AG04449 (cell line): ENCODE measurements at regions not wholly inside any gene's neighbourhood (a gene's known extent, or its start where the extent isn't known, plus 50 kb on each side); places are given as distances from the start of the nearest gene placed in this dataset.

Source experiments
- CTCF ChIA-PET: fragments of 350-600 bp; formaldehyde crosslinking; extraction: SDS; loops from one replicate; lab custom pipeline; 2021; ENCODE audit warnings: antibody characterized with exemption; lab: Yijun Ruan, JAX
- POLR2A ChIA-PET: fragments of 400-600, 350-600 bp; formaldehyde crosslinking; extraction: SDS; loops from one replicate; lab custom pipeline; 2020; ENCODE audit warnings: antibody characterized with exemption, inconsistent platforms; lab: Yijun Ruan, JAX
- DNase-seq: peaks from one replicate; pipeline ENCODE4 v3.0.0-alpha.2; 2010; ENCODE audit warnings: low read depth, low spot score
- H3K4me3 ChIP-seq: 2 replicates; pipeline ENCODE4 v1.5.1; 2011; ENCODE audit warnings: low read depth, mild to moderate bottlenecking, control low read depth, low read length
- TF ChIP-seq, protein P1 (sequence below): IDR thresholded peaks from one replicate; pipeline ENCODE4 v1.5.1; 2011; ENCODE audit warnings: mild to moderate bottlenecking, moderate library complexity, low read length, control low read depth, inconsistent platforms; ENCODE audit not compliant: insufficient read depth; ENCODE audit errors: missing control alignments

DNA sequence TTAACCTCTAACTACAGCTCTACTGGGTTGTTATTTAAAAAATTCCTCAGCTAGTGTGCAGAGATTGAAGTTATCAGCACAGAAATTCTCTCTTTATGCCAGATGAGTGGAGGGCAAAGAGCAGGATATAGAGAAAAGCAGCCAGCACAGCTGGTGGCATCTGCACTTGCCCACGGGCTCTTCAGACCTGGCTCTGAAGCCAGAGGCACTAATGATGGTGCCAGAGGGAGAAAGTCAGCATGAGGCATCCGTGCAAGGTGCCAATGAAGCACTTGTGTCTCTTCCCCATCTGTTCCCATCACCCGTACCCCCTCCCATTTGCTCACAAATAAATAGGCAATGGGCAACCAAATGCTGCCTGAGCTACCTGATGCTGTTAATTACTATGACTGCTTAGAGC is 138.9 kb downstream of the OLFM4 start:
- TF ChIP-seq, protein P1, sequence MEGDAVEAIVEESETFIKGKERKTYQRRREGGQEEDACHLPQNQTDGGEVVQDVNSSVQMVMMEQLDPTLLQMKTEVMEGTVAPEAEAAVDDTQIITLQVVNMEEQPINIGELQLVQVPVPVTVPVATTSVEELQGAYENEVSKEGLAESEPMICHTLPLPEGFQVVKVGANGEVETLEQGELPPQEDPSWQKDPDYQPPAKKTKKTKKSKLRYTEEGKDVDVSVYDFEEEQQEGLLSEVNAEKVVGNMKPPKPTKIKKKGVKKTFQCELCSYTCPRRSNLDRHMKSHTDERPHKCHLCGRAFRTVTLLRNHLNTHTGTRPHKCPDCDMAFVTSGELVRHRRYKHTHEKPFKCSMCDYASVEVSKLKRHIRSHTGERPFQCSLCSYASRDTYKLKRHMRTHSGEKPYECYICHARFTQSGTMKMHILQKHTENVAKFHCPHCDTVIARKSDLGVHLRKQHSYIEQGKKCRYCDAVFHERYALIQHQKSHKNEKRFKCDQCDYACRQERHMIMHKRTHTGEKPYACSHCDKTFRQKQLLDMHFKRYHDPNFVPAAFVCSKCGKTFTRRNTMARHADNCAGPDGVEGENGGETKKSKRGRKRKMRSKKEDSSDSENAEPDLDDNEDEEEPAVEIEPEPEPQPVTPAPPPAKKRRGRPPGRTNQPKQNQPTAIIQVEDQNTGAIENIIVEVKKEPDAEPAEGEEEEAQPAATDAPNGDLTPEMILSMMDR, result no peak
- DNase-seq, result no peak
- H3K4me3 ChIP-seq, result no peak overlapping the region
- CTCF ChIA-PET, result interaction anchor here (1.1 to 1.4 kb wide), 2 partner anchors 14 to 83 kb away, joined by 3 read pairs; no protein-coding TSS in a partner anchor
- POLR2A ChIA-PET, result no interaction called here

DNA sequence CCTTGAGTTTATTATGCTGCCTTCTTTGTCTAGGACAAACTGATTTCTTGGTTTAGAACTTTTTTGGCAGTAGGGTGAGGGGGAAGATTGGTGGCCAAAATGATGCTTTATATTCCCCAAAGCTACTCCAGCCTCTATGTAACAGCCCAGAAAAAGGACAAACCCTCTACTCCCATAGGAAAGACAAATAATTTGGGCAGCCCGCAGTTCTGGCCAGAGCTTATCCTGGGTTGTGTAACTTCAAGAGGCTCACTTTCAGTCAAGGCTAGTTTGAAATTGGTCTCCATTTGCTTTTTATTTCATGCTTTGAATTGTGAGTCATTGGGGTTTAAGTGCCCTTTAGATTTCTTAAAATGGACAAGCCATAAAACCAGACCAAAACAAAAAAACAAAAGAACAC is 142.3 kb downstream of the OLFM4 start:
- ChIA-PET CTCF (no interaction called here), POLR2A (no interaction called here)
- TF ChIP-seq, protein P1, result no peak
- no peak overlapping the region for H3K4me3 ChIP-seq
- DNase-seq, result no peak

DNA sequence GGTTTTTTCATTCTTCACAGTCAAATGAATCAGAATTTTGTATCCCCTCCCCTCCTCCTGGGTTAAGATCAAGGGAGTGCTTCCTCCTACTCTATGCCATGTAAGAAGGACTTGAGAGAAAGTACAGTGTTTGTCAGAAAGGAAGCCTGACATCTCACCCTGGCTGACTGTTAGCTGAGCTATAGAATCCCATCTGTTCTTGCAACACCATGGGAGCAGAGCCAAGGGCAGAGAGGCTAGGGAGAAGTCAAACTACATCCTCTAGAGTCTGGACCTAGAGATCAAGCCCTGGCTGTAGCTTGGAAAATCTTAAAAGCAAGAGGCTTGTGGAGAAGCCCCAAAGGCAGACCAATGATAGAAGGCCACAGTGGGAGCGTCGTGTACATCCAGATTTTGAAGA is 145.9 kb downstream of the OLFM4 start:
- TF ChIP-seq, protein P1, result no peak
- ChIA-PET CTCF (no interaction called here), POLR2A (interaction anchor here (0.7 kb wide), 1 partner anchor 1645 kb away, joined by 3 read pairs; no protein-coding TSS in a partner anchor)
- no peak for DNase-seq
- no peak overlapping the region for H3K4me3 ChIP-seq

DNA sequence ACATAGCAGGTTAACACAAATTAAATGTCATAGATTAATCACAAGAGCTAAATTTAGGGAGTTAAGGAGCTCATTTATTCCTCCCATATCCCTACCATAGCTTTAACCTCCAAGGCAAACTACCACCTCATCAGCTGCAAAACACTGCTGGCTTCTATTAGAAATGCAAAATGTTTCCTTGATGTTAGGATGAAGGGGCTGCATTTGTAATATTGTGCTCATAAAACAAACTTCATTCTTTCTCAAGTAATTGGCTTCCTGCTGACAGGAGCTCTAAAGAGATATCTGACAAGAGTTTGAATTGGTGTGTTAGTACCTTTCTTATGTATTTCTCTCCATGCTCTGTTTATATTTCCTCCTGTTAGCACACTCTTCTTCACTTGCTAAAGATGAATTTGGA is 152.1 kb downstream of the OLFM4 start:
- CTCF ChIA-PET, result no interaction called here
- no peak overlapping the region for H3K4me3 ChIP-seq
- TF ChIP-seq, protein P1, result no peak
- POLR2A ChIA-PET, result no interaction called here
- no peak for DNase-seq

DNA sequence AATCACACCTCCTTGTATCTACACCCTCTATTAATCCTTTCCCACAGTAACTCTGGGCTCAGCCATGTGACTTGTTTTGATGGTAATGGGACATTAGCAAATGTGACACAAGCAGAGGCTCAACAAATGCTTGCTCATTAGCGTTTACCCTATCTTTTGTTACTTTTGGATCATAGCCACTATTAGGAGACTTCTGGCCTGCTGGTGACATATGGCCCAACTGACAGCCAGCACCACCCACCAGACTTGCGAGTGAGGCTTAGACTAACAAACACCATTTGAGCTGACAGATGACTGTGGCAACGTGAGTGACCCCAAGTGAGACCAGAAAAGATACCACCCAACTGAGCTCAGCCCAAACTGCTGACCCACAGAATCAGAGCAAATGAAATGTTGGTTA is 154.1 kb downstream of the OLFM4 start:
- no peak for DNase-seq
- ChIA-PET CTCF (no interaction called here), POLR2A (no interaction called here)
- TF ChIP-seq, protein P1, result no peak
- H3K4me3 ChIP-seq, result no peak overlapping the region

DNA sequence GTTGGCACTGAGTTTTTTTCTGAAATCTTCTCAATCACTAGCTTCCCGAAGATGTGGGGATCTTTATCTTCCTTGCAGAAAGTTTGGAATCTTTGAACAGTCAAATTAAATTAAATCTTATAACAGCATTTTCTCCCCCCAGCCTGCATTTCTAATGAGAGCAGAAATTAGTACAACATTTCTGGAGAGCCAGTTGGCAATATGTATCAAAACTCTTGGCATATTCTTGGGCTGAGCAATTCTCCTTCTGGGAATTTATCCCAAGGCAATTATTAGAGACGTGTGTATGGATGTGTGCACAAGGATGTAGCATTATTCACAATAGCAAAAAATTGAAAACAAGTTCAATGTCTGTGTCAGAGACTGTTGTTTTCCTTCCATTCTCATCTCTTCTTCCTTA is 159.5 kb downstream of the OLFM4 start:
- POLR2A ChIA-PET, result no interaction called here
- CTCF ChIA-PET, result no interaction called here
- H3K4me3 ChIP-seq, result no peak overlapping the region
- TF ChIP-seq, protein P1, result no peak
- DNase-seq, result no peak
